ENCODE measurements at regions not wholly inside any gene's neighbourhood (a gene's known extent, or its start where the extent isn't known, plus 50 kb on each side); places are given as distances from the start of the nearest gene placed in this dataset.

GRCh38 chr2:60163691-60164090 lies 389.8 kb downstream of the BCL11A start:
- TF ChIP-seq Cebpa-rat (IDR thresholded peaks at IDR 0.05), result no peak
- Histone ChIP-seq H3K4me3 (no peak overlapping the region), H3K4me2 (no peak overlapping the region), H3K9me3 (no peaks in the 10 kb centered on the region), H3K9ac (no peak overlapping the region), H4K20me1 (no peaks in the 10 kb centered on the region), H3K4me1 (no peaks in the 10 kb centered on the region), H3K27ac (no peak overlapping the region), H3K36me3 (no peaks in the 10 kb centered on the region), H3K27me3 (no peaks in the 10 kb centered on the region)

GRCh38 chr2:60159519-60159918 lies 393.9 kb downstream of the BCL11A start:
- Histone ChIP-seq H3K9ac (no peak overlapping the region), H3K4me1 (no peaks in the 10 kb centered on the region), H3K4me3 (no peak overlapping the region), H3K27ac (no peak overlapping the region), H4K20me1 (no peaks in the 10 kb centered on the region), H3K4me2 (no peak overlapping the region), H3K27me3 (no peaks in the 10 kb centered on the region), H3K36me3 (no peaks in the 10 kb centered on the region), H3K9me3 (no peaks in the 10 kb centered on the region)
- no peak for TF ChIP-seq Cebpa-rat (IDR thresholded peaks at IDR 0.05)

GRCh38 chr2:60158262-60158661 lies 395.2 kb downstream of the BCL11A start:
- H3K4me3 ChIP-seq, result no peak overlapping the region
- H3K27ac ChIP-seq, result no peak overlapping the region
- H4K20me1 ChIP-seq, result no peaks in the 10 kb centered on the region
- H3K9ac ChIP-seq, result no peak overlapping the region
- H3K4me2 ChIP-seq, result no peak overlapping the region
- no peaks in the 10 kb centered on the region for H3K27me3 ChIP-seq
- no peaks in the 10 kb centered on the region for H3K9me3 ChIP-seq
- no peak for TF ChIP-seq Cebpa-rat (IDR thresholded peaks at IDR 0.05)
- H3K36me3 ChIP-seq, result no peaks in the 10 kb centered on the region
- no peaks in the 10 kb centered on the region for H3K4me1 ChIP-seq

- Histone ChIP-seq H3K27me3 (no peaks in the 10 kb centered on the region), H3K4me3 (no peak overlapping the region), H3K27ac (no peak overlapping the region), H3K4me2 (no peak overlapping the region), H3K9me3 (peaks cover 2% of the 10 kb centered on the region; the same call in 1 of the 2 replicates), H3K9ac (no peak overlapping the region), H4K20me1 (no peaks in the 10 kb centered on the region), H3K4me1 (no peaks in the 10 kb centered on the region), H3K36me3 (no peaks in the 10 kb centered on the region)
- no peak for TF ChIP-seq Cebpa-rat (IDR thresholded peaks at IDR 0.05)
These were observed 396.2 kb downstream of the BCL11A start for GRCh38 chr2:60157283-60157682.

GRCh38 chr2:60154142-60154541 lies 399.3 kb downstream of the BCL11A start:
- no peak overlapping the region for H3K4me3 ChIP-seq
- no peaks in the 10 kb centered on the region for H4K20me1 ChIP-seq

GRCh38 chr2:60152226-60152833 lies 401.1 kb downstream of the BCL11A start:
- Histone ChIP-seq H3K27me3 (no peaks in the 10 kb centered on the region), H3K4me3 (no peak overlapping the region), H3K4me1 (no peaks in the 10 kb centered on the region), H3K36me3 (no peaks in the 10 kb centered on the region), H3K4me2 (no peak overlapping the region), H3K27ac (no peak overlapping the region), H4K20me1 (no peaks in the 10 kb centered on the region), H3K9me3 (peaks cover 6% of the 10 kb centered on the region; the same call in 1 of the 2 replicates), H3K9ac (no peak overlapping the region)
- TF ChIP-seq Cebpa-rat (IDR thresholded peaks at IDR 0.05), result no peak

More at GRCh38 chr2:60154142-60154541, 399.3 kb downstream of the BCL11A start:
- TF ChIP-seq Cebpa-rat (IDR thresholded peaks at IDR 0.05), result no peak
- no peaks in the 10 kb centered on the region for H3K27me3 ChIP-seq
- no peak overlapping the region for H3K9ac ChIP-seq
- peaks cover 4% of the 10 kb centered on the region; the same call in 1 of the 2 replicates for H3K9me3 ChIP-seq
- H3K4me1 ChIP-seq, result no peaks in the 10 kb centered on the region
- H3K36me3 ChIP-seq, result no peaks in the 10 kb centered on the region
- no peak overlapping the region for H3K4me2 ChIP-seq
- no peak overlapping the region for H3K27ac ChIP-seq

- no peak overlapping the region for H3K4me3 ChIP-seq
These were observed 404.3 kb downstream of the BCL11A start for GRCh38 chr2:60149176-60149575.

GRCh38 chr2:60148716-60149115 lies 404.7 kb downstream of the BCL11A start:
- TF ChIP-seq Cebpa-rat (IDR thresholded peaks at IDR 0.05), result no peak
- Histone ChIP-seq H4K20me1 (no peaks in the 10 kb centered on the region), H3K9me3 (peaks cover 9% of the 10 kb centered on the region; the same call in 1 of the 2 replicates), H3K4me2 (no peak overlapping the region), H3K9ac (no peak overlapping the region), H3K27ac (no peak overlapping the region), H3K4me1 (no peaks in the 10 kb centered on the region), H3K4me3 (no peak overlapping the region), H3K27me3 (no peaks in the 10 kb centered on the region), H3K36me3 (no peaks in the 10 kb centered on the region)

More at GRCh38 chr2:60149176-60149575, 404.3 kb downstream of the BCL11A start:
- Histone ChIP-seq H3K9me3 (peaks cover 9% of the 10 kb centered on the region; the same call in 1 of the 2 replicates), H3K27ac (no peak overlapping the region), H3K4me2 (no peak overlapping the region), H4K20me1 (no peaks in the 10 kb centered on the region), H3K36me3 (no peaks in the 10 kb centered on the region), H3K27me3 (no peaks in the 10 kb centered on the region), H3K4me1 (no peaks in the 10 kb centered on the region), H3K9ac (no peak overlapping the region)
- no peak for TF ChIP-seq Cebpa-rat (IDR thresholded peaks at IDR 0.05)

- H4K20me1 ChIP-seq, result no peaks in the 10 kb centered on the region
- no peak overlapping the region for H3K27ac ChIP-seq
- peaks cover 15% of the 10 kb centered on the region for H3K9me3 ChIP-seq
- H3K4me2 ChIP-seq, result no peak overlapping the region
- no peaks in the 10 kb centered on the region for H3K4me1 ChIP-seq
- TF ChIP-seq Cebpa-rat (IDR thresholded peaks at IDR 0.05), result no peak
- H3K36me3 ChIP-seq, result no peaks in the 10 kb centered on the region
- no peak overlapping the region for H3K9ac ChIP-seq
- no peaks in the 10 kb centered on the region for H3K27me3 ChIP-seq
- no peak overlapping the region for H3K4me3 ChIP-seq
These were observed 413.3 kb downstream of the BCL11A start for GRCh38 chr2:60140185-60140584.

- Histone ChIP-seq H3K27me3 (no peaks in the 10 kb centered on the region), H3K36me3 (no peaks in the 10 kb centered on the region), H3K9me3 (peaks cover 17% of the 10 kb centered on the region), H3K9ac (no peak overlapping the region), H3K4me1 (no peaks in the 10 kb centered on the region), H3K4me3 (no peak overlapping the region), H3K4me2 (no peak overlapping the region), H3K27ac (no peak overlapping the region), H4K20me1 (no peaks in the 10 kb centered on the region)
- no peak for TF ChIP-seq Cebpa-rat (IDR thresholded peaks at IDR 0.05)
These were observed 416.5 kb downstream of the BCL11A start for GRCh38 chr2:60136913-60137312.

- H3K9ac ChIP-seq, result no peak overlapping the region
- no peak overlapping the region for H3K27ac ChIP-seq
- no peak for TF ChIP-seq Cebpa-rat (IDR thresholded peaks at IDR 0.05)
- no peak overlapping the region for H3K4me3 ChIP-seq
- H3K4me1 ChIP-seq, result no peaks in the 10 kb centered on the region
- H3K4me2 ChIP-seq, result no peak overlapping the region
- H3K27me3 ChIP-seq, result no peaks in the 10 kb centered on the region
- H4K20me1 ChIP-seq, result no peaks in the 10 kb centered on the region
- no peaks in the 10 kb centered on the region for H3K36me3 ChIP-seq
- peaks cover 17% of the 10 kb centered on the region for H3K9me3 ChIP-seq
These were observed 426.3 kb downstream of the BCL11A start for GRCh38 chr2:60127191-60127590.
